CD4-positive, alpha-beta T cell (primary cell): ENCODE measurements at regions not wholly inside any gene's neighbourhood (a gene's known extent, or its start where the extent isn't known, plus 50 kb on each side); places are given as distances from the start of the nearest gene placed in this dataset.

Experiments used
- ATAC-seq: fragments of 200-7000 bp; cut with Tn5 transposase; one replicate; pipeline ENCODE4 v1.10.0; 2022; ENCODE audit warnings: mild to moderate bottlenecking; ENCODE audit not compliant: poor library complexity
- CTCF ChIA-PET: fragments of 350-600 bp; sonication (Branson Sonifier 250); formaldehyde crosslinking; loops from one replicate; lab custom pipeline; 2021; ENCODE audit warnings: antibody characterized with exemption, inconsistent platforms; lab: Charles Lee
- POLR2A ChIA-PET: fragments of 350-600 bp; sonication (Branson Sonifier 250); formaldehyde crosslinking; loops from one replicate; lab custom pipeline; 2021; ENCODE audit warnings: antibody characterized with exemption, inconsistent platforms; lab: Charles Lee
- DNase-seq, 14 experiments: peaks; one replicate each; pipeline ENCODE4 v3.0.0-alpha.2; 2013 to 2020; ENCODE audit warnings: mixed read lengths in 2 of 14
- H3K27ac ChIP-seq, 2 donors: one replicate each; pipeline versions ENCODE4 v1.5.1 to v1.7.0; 2013; ENCODE audit warnings: low read length in 2 of 2, low read depth in 1 of 2, mild to moderate bottlenecking in 1 of 2
- H3K27me3 ChIP-seq, 2 experiments: 1 replicate in 1 of 2; 2 replicates in 1 of 2; pipeline versions ENCODE4 v1.6.1 to v1.7.0; 2013; ENCODE audit warnings: low read length in 2 of 2, control low read depth in 1 of 2, mild to moderate bottlenecking in 1 of 2, moderate library complexity in 1 of 2; ENCODE audit not compliant: insufficient read depth in 2 of 2, control insufficient read depth in 1 of 2
- H3K36me3 ChIP-seq: one replicate; pipeline ENCODE4 v1.6.1; 2013; ENCODE audit warnings: low read length, control low read depth; ENCODE audit not compliant: insufficient read depth
- H3K4me1 ChIP-seq: one replicate; pipeline ENCODE4 v1.6.1; 2013; ENCODE audit warnings: low read length, control low read depth; ENCODE audit not compliant: insufficient read depth
- H3K4me3 ChIP-seq: one replicate; pipeline ENCODE4 v1.5.1; 2013; ENCODE audit warnings: mild to moderate bottlenecking, low read length, moderate library complexity
- H3K9me3 ChIP-seq, 2 experiments: 1 replicate in 1 of 2; 2 replicates in 1 of 2; pipeline versions ENCODE4 v1.6.1 to v1.7.0; 2013; ENCODE audit warnings: low read length in 2 of 2, mild to moderate bottlenecking in 2 of 2, control low read depth in 1 of 2, moderate library complexity in 1 of 2; ENCODE audit not compliant: control insufficient read depth in 1 of 2, insufficient read depth in 1 of 2
- H3K27ac Mint-ChIP-seq: one replicate; pipeline ENCODE4 v1.8.0; 2020; ENCODE audit warnings: mixed read lengths
- H3K27me3 Mint-ChIP-seq: one replicate; pipeline ENCODE4 v1.8.0; 2021; ENCODE audit warnings: mixed read lengths
- H3K36me3 Mint-ChIP-seq: one replicate; pipeline ENCODE4 v1.8.0; 2021; ENCODE audit warnings: low read depth, mixed read lengths
- H3K4me1 Mint-ChIP-seq: one replicate; pipeline ENCODE4 v1.8.0; 2021; ENCODE audit warnings: low read depth, mixed read lengths
- H3K4me3 Mint-ChIP-seq: one replicate; pipeline ENCODE4 v1.8.0; 2020; ENCODE audit warnings: mild to moderate bottlenecking, mixed read lengths
- H3K9me3 Mint-ChIP-seq: one replicate; pipeline ENCODE4 v1.8.0; 2020; ENCODE audit warnings: mixed read lengths
- CTCF ChIP-seq: fragments of 200-600 bp; IDR thresholded peaks from one replicate; pipeline ENCODE4 v1.8.0; 2022; ENCODE audit warnings: antibody characterized with exemption, mild to moderate bottlenecking
- intact Hi-C, 2 experiments: fragments of 100-400 bp; cut with DNase I in 1 of 2; cut with micrococcal nuclease in 1 of 2; formaldehyde crosslinking; loops; one replicate each; pipeline versions ENCODE4 v1.15.1 to v1.9.0; 2023 to 2025; cut with DNase I, micrococcal nuclease

GRCh38 chr3:31225923-31226322 is 306.8 kb upstream of the STT3B start:
- ChIA-PET POLR2A (interaction anchor here (1.1 to 9.1 kb wide), 5 partner anchors 12 to 311 kb away, joined by 3 to 104 read pairs (median 20); partner anchors contain the start of gene STT3B), CTCF (interaction anchor here (0.6 kb wide), 1 partner anchor 18 kb away, joined by 3 read pairs; no protein-coding TSS in a partner anchor)
- peaks cover 92% of the 10 kb centered on the region for H3K4me1 Mint-ChIP-seq
- H3K4me3 Mint-ChIP-seq, result peak overlapping the region; percentile 76
- intact Hi-C loops, result loop anchor here (1.0 to 10.0 kb wide), 3 partner anchors 13 to 871 kb away; no protein-coding TSS in a partner anchor
- H3K4me3 ChIP-seq, result no peak overlapping the region
- no peaks in the 10 kb centered on the region for H3K36me3 Mint-ChIP-seq
- no peak for TF ChIP-seq CTCF
- H3K27ac Mint-ChIP-seq, result peak overlapping the region; percentile 85
- H3K4me1 ChIP-seq, result peaks cover 91% of the 10 kb centered on the region
- peaks cover 0 to 3% of the 10 kb centered on the region in 2 experiments for H3K9me3 ChIP-seq
- peak overlapping the region; percentile 21 to 71 for H3K27ac ChIP-seq
- no peak for ATAC-seq
- H3K9me3 Mint-ChIP-seq, result no peaks in the 10 kb centered on the region
- peak in 1 of 14 experiments; percentile 24 for DNase-seq
- H3K27me3 Mint-ChIP-seq, result no peaks in the 10 kb centered on the region
- no peaks in the 10 kb centered on the region for H3K27me3 ChIP-seq
- H3K36me3 ChIP-seq, result no peaks in the 10 kb centered on the region

DNA sequence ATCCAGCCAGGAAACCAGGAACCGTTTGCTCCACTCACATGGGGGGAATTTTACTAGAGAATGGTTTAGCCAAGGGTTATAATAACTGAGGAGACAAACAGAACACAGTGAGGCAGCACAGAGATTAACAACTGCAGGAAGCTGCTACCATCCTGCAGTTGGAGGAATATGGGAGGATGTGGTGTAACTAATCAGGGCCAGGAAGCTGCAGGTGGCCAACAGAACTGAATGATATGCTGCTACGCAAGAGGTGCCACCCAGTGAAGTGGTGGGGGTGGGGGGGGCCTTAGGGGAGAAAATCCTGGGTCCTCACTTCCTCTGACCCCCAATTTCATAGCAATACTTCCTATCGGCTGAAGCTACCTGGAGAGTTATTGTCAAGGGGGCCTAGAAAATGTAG is 306.4 kb upstream of the STT3B start:
- CTCF ChIA-PET, result interaction anchor here (0.6 to 1.4 kb wide), 3 partner anchors 12 to 74 kb away, joined by 3 to 4 read pairs (median 3); no protein-coding TSS in a partner anchor
- Histone ChIP-seq H3K27me3 (no peaks in the 10 kb centered on the region), H3K9me3 (peaks cover 0 to 3% of the 10 kb centered on the region in 2 experiments), H3K36me3 (no peaks in the 10 kb centered on the region), H3K27ac (peak overlapping the region; percentile 38 to 71), H3K4me3 (no peak overlapping the region), H3K4me1 (peaks cover 95% of the 10 kb centered on the region)
- Mint-ChIP-seq H3K4me1 (peaks cover 94% of the 10 kb centered on the region), H3K27ac (peak overlapping the region; percentile 85), H3K36me3 (no peaks in the 10 kb centered on the region), H3K9me3 (no peaks in the 10 kb centered on the region), H3K4me3 (peak overlapping the region; percentile 76), H3K27me3 (no peaks in the 10 kb centered on the region)
- peak in 10 of 14 experiments; percentile 12 to 88 (median 38) for DNase-seq
- intact Hi-C loops, result loop anchor here (1.0 to 10.0 kb wide), 3 partner anchors 13 to 872 kb away; no protein-coding TSS in a partner anchor
- POLR2A ChIA-PET, result interaction anchor here (1.1 to 9.1 kb wide), 10 partner anchors 12 to 880 kb away, joined by 3 to 104 read pairs (median 4); partner anchors contain the start of genes GPD1L and STT3B
- no peak for TF ChIP-seq CTCF
- ATAC-seq, result peak; percentile 57

DNA sequence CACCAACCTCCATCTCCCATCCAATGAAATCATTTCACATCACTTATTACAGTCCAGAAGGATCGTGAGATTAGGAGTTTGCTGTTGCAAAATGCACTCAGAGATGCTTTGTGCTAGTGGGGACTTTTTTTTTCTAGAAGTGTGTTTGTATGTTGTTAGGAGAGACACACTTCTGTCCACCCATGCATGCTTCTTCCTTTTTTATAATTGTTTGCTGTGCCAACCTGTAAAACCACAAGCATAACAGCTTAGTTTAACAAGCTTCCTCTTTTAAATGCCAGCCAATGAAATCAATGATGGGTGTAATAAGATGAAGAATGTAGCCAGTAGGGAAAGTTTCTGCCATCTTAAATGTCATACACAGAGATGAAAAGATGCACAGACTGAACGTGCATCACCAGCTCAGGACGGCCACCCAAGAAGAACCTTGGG is 305.6 kb upstream of the STT3B start:
- H3K4me1 Mint-ChIP-seq, result peaks cover 96% of the 10 kb centered on the region
- H3K4me1 ChIP-seq, result peaks cover 97% of the 10 kb centered on the region
- peak overlapping the region; percentile 69 for H3K4me3 Mint-ChIP-seq
- H3K9me3 ChIP-seq, result peaks cover 0 to 3% of the 10 kb centered on the region in 2 experiments
- H3K4me3 ChIP-seq, result no peak overlapping the region
- H3K9me3 Mint-ChIP-seq, result no peaks in the 10 kb centered on the region
- H3K27me3 Mint-ChIP-seq, result no peaks in the 10 kb centered on the region
- H3K27me3 ChIP-seq, result no peaks in the 10 kb centered on the region
- no peaks in the 10 kb centered on the region for H3K36me3 ChIP-seq
- H3K27ac ChIP-seq, result peak overlapping the region; percentile 38 to 78
- ChIA-PET CTCF (interaction anchor here (0.6 to 1.4 kb wide), 2 partner anchors 13 to 75 kb away, joined by 3 to 4 read pairs; no protein-coding TSS in a partner anchor), POLR2A (interaction anchor here (0.6 to 9.1 kb wide), 14 partner anchors 13 to 1012 kb away, joined by 3 to 104 read pairs (median 3); partner anchors contain the start of genes GPD1L and STT3B)
- H3K27ac Mint-ChIP-seq, result peak overlapping the region; percentile 85
- ATAC-seq (peak; percentile 74), DNase-seq (peak in 3 of 14 experiments; percentile 74 to 87 (median 79))
- H3K36me3 Mint-ChIP-seq, result no peaks in the 10 kb centered on the region
- intact Hi-C loops, result loop anchor here (5.0 to 10.0 kb wide), 2 partner anchors 235 to 872 kb away; no protein-coding TSS in a partner anchor
- TF ChIP-seq CTCF, result no peak
